A673 (cell line): ENCODE measurements at regions not wholly inside any gene's neighbourhood (a gene's known extent, or its start where the extent isn't known, plus 50 kb on each side); places are given as distances from the start of the nearest gene placed in this dataset.

Experiments
- BruUV-seq: library from RNA; stranded (reverse); fragments of 400-500 nt; replicated peaks from 2 replicates; lab custom pipeline; 2021; lab: Mats Ljungman, UMichigan
- CTCF ChIA-PET: fragments of 300-600 bp; sonication (Branson Sonifier 250); formaldehyde crosslinking; loops from one replicate; lab custom pipeline; 2022; ENCODE audit warnings: antibody characterized with exemption; lab: Charles Lee
- POLR2A ChIA-PET: fragments of 300-600 bp; sonication (Branson Sonifier 250); formaldehyde crosslinking; loops from one replicate; lab custom pipeline; 2022; ENCODE audit warnings: antibody characterized with exemption; ENCODE audit not compliant: low non-redundant PET; lab: Charles Lee
- DNase-seq: peaks from one replicate; pipeline ENCODE4 v3.0.0-alpha.2; 2015; ENCODE audit warnings: low spot score
- H3K27ac ChIP-seq: fragments of 200-600 bp; sonication (generic); 2 replicates; pipeline ENCODE4 v1.5.1; 2016; ENCODE audit warnings: mixed run types, low read depth, mild to moderate bottlenecking, mixed read lengths, antibody characterized with exemption, low read length; ENCODE audit not compliant: poor library complexity, severe bottlenecking
- H3K27me3 ChIP-seq: fragments of 200-600 bp; sonication (generic); replicated peaks from 2 replicates; pipeline ENCODE4 v1.6.1; 2017; ENCODE audit warnings: mixed run types, low read depth, mild to moderate bottlenecking, mixed read lengths, antibody characterized with exemption, low read length; ENCODE audit not compliant: insufficient read depth, poor library complexity
- H3K36me3 ChIP-seq: fragments of 200-600 bp; sonication (generic); 2 replicates; pipeline ENCODE4 v1.6.1; 2016; ENCODE audit warnings: mixed run types, mild to moderate bottlenecking, mixed read lengths, antibody characterized with exemption, low read length; ENCODE audit not compliant: insufficient read depth, poor library complexity, severe bottlenecking
- H3K4me1 ChIP-seq: fragments of 200-600 bp; sonication (generic); 2 replicates; pipeline ENCODE4 v1.6.1; 2017; ENCODE audit warnings: mixed run types, mild to moderate bottlenecking, mixed read lengths, antibody characterized with exemption, low read length; ENCODE audit not compliant: insufficient read depth, poor library complexity, severe bottlenecking
- H3K4me3 ChIP-seq: fragments of 200-600 bp; sonication (generic); 2 replicates; pipeline ENCODE4 v1.5.1; 2016; ENCODE audit warnings: low read depth, mixed run types, mild to moderate bottlenecking, mixed read lengths, low read length; ENCODE audit not compliant: poor library complexity, severe bottlenecking
- H3K9me3 ChIP-seq: fragments of 200-600 bp; sonication (generic); 2 replicates; pipeline ENCODE4 v1.6.1; 2016; ENCODE audit warnings: mixed run types, low read depth, mild to moderate bottlenecking, mixed read lengths, antibody characterized with exemption, low read length; ENCODE audit not compliant: poor library complexity, severe bottlenecking
- EZH2 ChIP-seq: fragments of 200-600 bp; sonication (generic); IDR thresholded peaks from 2 replicates; pipeline ENCODE4 v1.6.1; 2017; ENCODE audit warnings: borderline replicate concordance, low read depth, mild to moderate bottlenecking, mixed read lengths, antibody characterized with exemption, low read length; ENCODE audit not compliant: poor library complexity, severe bottlenecking
- intact Hi-C: fragments of 100-400 bp; cut with micrococcal nuclease; formaldehyde crosslinking; loops from one replicate; pipeline ENCODE4 v1.10.0; 2022; ENCODE audit not compliant: unreplicated experiment
- TF ChIP-seq, protein P1 (sequence below): fragments of 300-800, 200-600 bp; sonication (generic); conservative IDR thresholded peaks from 2 replicates; pipeline ENCODE4 v1.5.1; 2017; ENCODE audit warnings: low read depth, mild to moderate bottlenecking, antibody characterized with exemption, low read length, moderate library complexity, mixed read lengths

DNA sequence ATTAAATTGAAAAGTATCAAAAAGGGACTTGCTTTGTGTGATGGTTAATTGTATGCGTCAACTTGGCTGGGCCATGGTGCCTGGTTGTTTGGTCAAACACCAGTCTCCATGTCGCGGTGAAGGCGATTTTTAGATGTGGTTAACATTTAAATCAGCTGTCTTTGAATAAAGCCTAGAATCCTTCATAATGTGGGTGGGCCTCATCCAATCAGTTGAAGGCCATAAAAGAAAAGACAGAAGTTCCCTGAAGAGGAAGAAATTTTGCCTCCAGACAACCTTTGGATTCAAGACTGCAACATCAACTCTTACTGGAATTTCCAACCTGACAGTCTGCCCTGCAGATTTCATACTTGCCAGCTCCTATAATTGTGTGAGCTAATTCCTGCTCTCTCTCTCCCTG is 160.5 kb downstream of the SH3BP4 start:
- DNase-seq: no peak

DNA sequence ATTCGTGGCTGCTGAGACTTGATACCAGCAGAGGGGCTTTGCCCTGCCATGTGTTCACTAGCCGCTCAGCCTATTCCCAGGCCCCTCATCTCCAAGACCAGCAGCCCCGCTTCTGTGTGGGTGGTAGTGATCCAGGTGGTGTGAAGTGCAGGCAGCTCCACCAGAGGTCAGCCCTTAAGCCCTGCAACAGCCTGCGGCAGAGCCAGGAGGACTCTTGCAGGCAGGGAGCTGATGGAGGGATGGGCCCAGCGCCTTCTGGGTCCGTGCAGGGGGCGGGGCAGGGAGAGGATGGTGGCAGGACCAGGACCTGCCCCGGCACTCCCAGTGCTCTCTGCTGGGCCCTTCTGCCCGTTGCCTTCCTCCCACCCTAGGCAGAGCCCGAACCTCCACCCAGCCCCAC is 162.0 kb downstream of the SH3BP4 start:
- Histone ChIP-seq H3K4me1 (no peaks in the 10 kb centered on the region), H3K4me3 (no peak overlapping the region), H3K36me3 (no peaks in the 10 kb centered on the region), H3K9me3 (no peaks in the 10 kb centered on the region), H3K27ac (no peak overlapping the region), H3K27me3 (no peaks in the 10 kb centered on the region)
- CTCF ChIA-PET: no interaction called here
- DNase-seq: no peak
- POLR2A ChIA-PET: no interaction called here
- no TSS peak for BruUV-seq
- intact Hi-C loops: no loop called here
- TF ChIP-seq, protein P1, sequence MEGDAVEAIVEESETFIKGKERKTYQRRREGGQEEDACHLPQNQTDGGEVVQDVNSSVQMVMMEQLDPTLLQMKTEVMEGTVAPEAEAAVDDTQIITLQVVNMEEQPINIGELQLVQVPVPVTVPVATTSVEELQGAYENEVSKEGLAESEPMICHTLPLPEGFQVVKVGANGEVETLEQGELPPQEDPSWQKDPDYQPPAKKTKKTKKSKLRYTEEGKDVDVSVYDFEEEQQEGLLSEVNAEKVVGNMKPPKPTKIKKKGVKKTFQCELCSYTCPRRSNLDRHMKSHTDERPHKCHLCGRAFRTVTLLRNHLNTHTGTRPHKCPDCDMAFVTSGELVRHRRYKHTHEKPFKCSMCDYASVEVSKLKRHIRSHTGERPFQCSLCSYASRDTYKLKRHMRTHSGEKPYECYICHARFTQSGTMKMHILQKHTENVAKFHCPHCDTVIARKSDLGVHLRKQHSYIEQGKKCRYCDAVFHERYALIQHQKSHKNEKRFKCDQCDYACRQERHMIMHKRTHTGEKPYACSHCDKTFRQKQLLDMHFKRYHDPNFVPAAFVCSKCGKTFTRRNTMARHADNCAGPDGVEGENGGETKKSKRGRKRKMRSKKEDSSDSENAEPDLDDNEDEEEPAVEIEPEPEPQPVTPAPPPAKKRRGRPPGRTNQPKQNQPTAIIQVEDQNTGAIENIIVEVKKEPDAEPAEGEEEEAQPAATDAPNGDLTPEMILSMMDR: no peak
- no peak for TF ChIP-seq EZH2

More for the DNA sequence above, 160.5 kb downstream of the SH3BP4 start:
- Histone ChIP-seq H3K27me3 (no peaks in the 10 kb centered on the region), H3K4me3 (no peak overlapping the region), H3K36me3 (no peaks in the 10 kb centered on the region), H3K9me3 (no peaks in the 10 kb centered on the region), H3K4me1 (no peaks in the 10 kb centered on the region), H3K27ac (no peak overlapping the region)
- TF ChIP-seq EZH2: no peak
- TF ChIP-seq, protein P1: no peak
- intact Hi-C loops: no loop called here
- ChIA-PET CTCF (no interaction called here), POLR2A (interaction anchor here (0.8 kb wide), 1 partner anchor 634 kb away, joined by 3 read pairs; no protein-coding TSS in a partner anchor)
- BruUV-seq: no TSS peak

DNA sequence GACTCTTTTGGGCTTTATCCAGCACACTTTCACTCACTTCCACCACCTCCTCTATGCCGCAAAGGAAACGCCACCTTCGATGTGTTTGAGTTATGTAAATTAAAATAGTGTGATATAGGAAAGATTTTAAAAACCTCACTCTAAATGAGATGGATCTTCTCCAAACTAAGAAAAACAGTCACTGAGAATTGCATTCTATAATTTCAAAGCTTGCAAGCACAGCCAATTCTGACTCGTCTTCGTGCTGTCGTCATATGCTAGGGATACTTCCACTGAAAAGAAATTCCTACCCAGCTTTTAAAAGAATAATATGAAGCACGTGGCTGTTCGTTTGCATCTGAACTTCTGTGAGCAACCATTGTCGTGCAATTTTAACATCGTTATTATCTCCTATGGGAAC is 162.5 kb downstream of the SH3BP4 start:
- no peaks in the 10 kb centered on the region for H3K36me3 ChIP-seq
- no peaks in the 10 kb centered on the region for H3K4me1 ChIP-seq
- BruUV-seq: no TSS peak
- TF ChIP-seq, protein P1: no peak
- TF ChIP-seq EZH2: no peak
- POLR2A ChIA-PET: no interaction called here
- CTCF ChIA-PET: no interaction called here
- H3K27ac ChIP-seq: no peak overlapping the region
- intact Hi-C loops: no loop called here
- no peak for DNase-seq
- H3K9me3 ChIP-seq: no peaks in the 10 kb centered on the region
- no peaks in the 10 kb centered on the region for H3K27me3 ChIP-seq
- H3K4me3 ChIP-seq: no peak overlapping the region
